Heart right ventricle (tissue), 16 donors: ENCODE measurements at regions not wholly inside any gene's neighbourhood (a gene's known extent, or its start where the extent isn't known, plus 50 kb on each side); places are given as distances from the start of the nearest gene placed in this dataset.

ENCODE experiments used
- ATAC-seq, 8 donors: fragments of 200-7000 bp; cut with Tn5 transposase; one replicate each; pipeline ENCODE4 v1.9.1; 2020; ENCODE audit warnings: mild to moderate bottlenecking in 8 of 8, moderate library complexity in 8 of 8, moderate number of reproducible peaks in 1 of 8
- DNase-seq, 2 donors: peaks; one replicate each; pipeline ENCODE4 v3.0.0-alpha.2; 2020
- H3K27ac ChIP-seq, 10 donors: fragments of 200-600 bp; sonication (generic) in 2 of 10; one replicate each; pipeline versions ENCODE4 v1.5.0 to v1.8.0; 2020 to 2022; ENCODE audit warnings: mild to moderate bottlenecking in 3 of 10
- H3K27me3 ChIP-seq, 7 donors: fragments of 200-600 bp; one replicate each; pipeline ENCODE4 v1.8.0; 2021 to 2022; ENCODE audit warnings: mild to moderate bottlenecking in 2 of 7
- H3K36me3 ChIP-seq, 9 donors: fragments of 200-600 bp; sonication (generic) in 1 of 9; one replicate each; pipeline versions ENCODE4 v1.5.0 to v1.8.0; 2020 to 2022; ENCODE audit warnings: mild to moderate bottlenecking in 2 of 9
- H3K4me1 ChIP-seq, 9 donors: fragments of 200-600 bp; sonication (generic) in 1 of 9; one replicate each; pipeline versions ENCODE4 v1.5.0 to v1.8.0; 2020 to 2022; ENCODE audit warnings: mild to moderate bottlenecking in 4 of 9
- H3K4me3 ChIP-seq, 10 donors: fragments of 200-600 bp; sonication (generic) in 2 of 10; one replicate each; pipeline versions ENCODE4 v1.5.0 to v1.8.0; 2020 to 2022; ENCODE audit warnings: mild to moderate bottlenecking in 7 of 10, moderate library complexity in 2 of 10
- H3K9me3 ChIP-seq, 11 donors: fragments of 200-600 bp in 10 of 11; sonication (generic) in 2 of 11; one replicate each; pipeline versions ENCODE4 v1.5.0 to v1.8.0; 2013 to 2022; ENCODE audit warnings: mild to moderate bottlenecking in 2 of 11, control low read depth in 1 of 11, moderate library complexity in 1 of 11
- WGBS, 2 donors: extraction: QIAGEN DNeasy Blood & Tissue Kit; methylation state at CpG; one replicate each; pipeline ENCODE4 v1.1.7; 2013; ENCODE audit warnings: inconsistent platforms in 1 of 2; 5-methylcytosine and 5-hydroxymethylcytosine counted together
- intact Hi-C, 10 donors: fragments of 100-400 bp; cut with DNase I; formaldehyde crosslinking; loops; one replicate each; pipeline versions ENCODE4 v1.11.1 to v1.14.2; 2022
- TF ChIP-seq, protein P1 (sequence below), 9 donors: fragments of 200-600 bp; sonication (generic) in 2 of 9; IDR thresholded peaks; one replicate each; pipeline versions ENCODE4 v1.5.0 to v1.8.0; 2021 to 2022; ENCODE audit warnings: antibody characterized with exemption in 9 of 9, mild to moderate bottlenecking in 5 of 9, moderate library complexity in 1 of 9
- donor health status: Arrhythmogenic right ventricular cardiomyopathy.
- donor health status: ischemic (EF 13 %, LVEDD 7.1; RV severe dilation, severe dysfunction).
- donor health status: healthy with polysubstance abuse.
- donor health status: DM: no; HTN: yes; CAD: no.
- donor health status: DM: no; HTN: no; CAD: no.
- donor health status: ischemic (EF 25% LVEDD 6.9; RV normal size, moderate dysfunction).
- donor health status: ischemic (EF 25% LVEDD 5.7; RV mildly dilated, moderate dysfunction).
- donor health status: healthy.
- donor health status: DM: yes; HTN: yes; CAD: no.
- donor health status: Ischemic cardiomyopathy.
- donor health status: ischemic (EF 35%, LVEDD 5.7; RV mildly dilated, moderate dysfunction).
- donor health status: nonischemic (EF 11% LVEDD 7.7; RV severe dilation, severe dysfunction).
- donor health status: DM: yes; HTN: yes; CAD: no.
- donor health status: PGD.
- donor health status: ischemic (EF 29% LVEDD 5.4; RV normal size, mild dysfunction).
- donor health status: nonischemic (EF 23%, LVEDD 6.1; RV moderate dilation, normal function).

DNA sequence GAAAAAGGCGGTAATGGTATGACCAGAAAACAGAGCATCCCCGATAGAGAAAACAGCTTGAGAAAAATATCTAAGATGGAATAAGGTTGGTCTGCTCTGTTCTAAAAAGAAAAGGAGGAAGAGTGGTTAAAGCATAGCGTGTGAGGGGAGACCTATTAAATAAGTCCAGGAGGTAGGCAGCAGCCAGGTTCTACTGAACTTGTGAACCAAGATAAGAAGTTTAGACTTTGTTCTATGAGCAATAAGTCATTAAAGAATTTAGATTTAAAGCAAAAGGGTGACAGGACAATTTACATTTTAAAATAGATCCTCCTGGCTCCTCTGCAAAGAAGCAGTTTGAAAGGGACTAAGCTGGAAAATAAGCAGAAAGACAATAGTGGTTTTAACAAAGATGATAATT, 81.3 kb upstream of the COX7C start:
- no peaks in the 10 kb centered on the region for H3K9me3 ChIP-seq

DNA sequence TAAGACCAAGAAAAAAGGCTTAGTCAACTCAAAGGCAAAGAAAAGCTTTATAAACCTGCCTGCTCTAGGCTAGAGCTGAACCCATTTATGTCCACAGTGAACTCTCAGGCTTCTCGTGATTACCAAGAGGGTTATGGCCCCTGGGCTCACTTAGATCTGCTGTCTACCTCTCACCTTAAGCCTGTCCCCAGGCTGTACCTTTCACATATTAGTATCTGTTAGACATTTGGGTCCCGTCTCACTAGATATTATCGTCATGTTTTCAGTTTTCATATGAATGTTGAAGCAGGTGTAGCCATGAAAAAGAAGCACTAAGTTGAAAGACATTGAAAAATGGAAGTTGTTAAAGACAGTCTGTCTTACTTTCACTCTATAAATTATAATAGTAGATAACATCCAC, 75.2 kb upstream of the COX7C start:
- no peaks in the 10 kb centered on the region for H3K36me3 ChIP-seq
- no peak for ATAC-seq
- TF ChIP-seq, protein P1, sequence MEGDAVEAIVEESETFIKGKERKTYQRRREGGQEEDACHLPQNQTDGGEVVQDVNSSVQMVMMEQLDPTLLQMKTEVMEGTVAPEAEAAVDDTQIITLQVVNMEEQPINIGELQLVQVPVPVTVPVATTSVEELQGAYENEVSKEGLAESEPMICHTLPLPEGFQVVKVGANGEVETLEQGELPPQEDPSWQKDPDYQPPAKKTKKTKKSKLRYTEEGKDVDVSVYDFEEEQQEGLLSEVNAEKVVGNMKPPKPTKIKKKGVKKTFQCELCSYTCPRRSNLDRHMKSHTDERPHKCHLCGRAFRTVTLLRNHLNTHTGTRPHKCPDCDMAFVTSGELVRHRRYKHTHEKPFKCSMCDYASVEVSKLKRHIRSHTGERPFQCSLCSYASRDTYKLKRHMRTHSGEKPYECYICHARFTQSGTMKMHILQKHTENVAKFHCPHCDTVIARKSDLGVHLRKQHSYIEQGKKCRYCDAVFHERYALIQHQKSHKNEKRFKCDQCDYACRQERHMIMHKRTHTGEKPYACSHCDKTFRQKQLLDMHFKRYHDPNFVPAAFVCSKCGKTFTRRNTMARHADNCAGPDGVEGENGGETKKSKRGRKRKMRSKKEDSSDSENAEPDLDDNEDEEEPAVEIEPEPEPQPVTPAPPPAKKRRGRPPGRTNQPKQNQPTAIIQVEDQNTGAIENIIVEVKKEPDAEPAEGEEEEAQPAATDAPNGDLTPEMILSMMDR (IDR thresholded peaks at IDR 0.05) = no peak
- no peaks in the 10 kb centered on the region for H3K9me3 ChIP-seq
- H3K27me3 ChIP-seq = no peaks in the 10 kb centered on the region
- WGBS, 2 donors = 75 to 80% methylated on average over 3 of the region's 3 CpGs
- intact Hi-C loops = no loop called here
- DNase-seq = no peak
- H3K4me3 ChIP-seq = no peak overlapping the region
- no peak overlapping the region for H3K27ac ChIP-seq
- no peaks in the 10 kb centered on the region for H3K4me1 ChIP-seq

More for the DNA sequence above, 81.3 kb upstream of the COX7C start:
- ATAC-seq (no peak), DNase-seq (no peak)
- WGBS, 2 donors = 91 to 94% methylated on average over 3 of the region's 3 CpGs
- Histone ChIP-seq H3K4me1 (no peaks in the 10 kb centered on the region), H3K36me3 (no peaks in the 10 kb centered on the region), H3K27ac (no peak overlapping the region), H3K4me3 (no peak overlapping the region), H3K27me3 (no peaks in the 10 kb centered on the region)
- TF ChIP-seq, protein P1 (IDR thresholded peaks at IDR 0.05) = no peak
- intact Hi-C loops = no loop called here

- Histone ChIP-seq H3K4me3 (no peak overlapping the region), H3K27ac (no peak overlapping the region), H3K9me3 (no peaks in the 10 kb centered on the region), H3K27me3 (no peaks in the 10 kb centered on the region), H3K36me3 (no peaks in the 10 kb centered on the region), H3K4me1 (no peaks in the 10 kb centered on the region)
- intact Hi-C loops = no loop called here
- DNase-seq (no peak), ATAC-seq (no peak)
- TF ChIP-seq, protein P1 (IDR thresholded peaks at IDR 0.05) = no peak
- 27 to 44% methylated on average over 2 of the region's 2 CpGs for WGBS, 2 donors
These were observed 71.7 kb upstream of the COX7C start for GRCh38 chr5:86546044-86546443.

GRCh38 chr5:86546582-86546981, 71.2 kb upstream of the COX7C start:
- intact Hi-C loops = no loop called here
- TF ChIP-seq, protein P1 (IDR thresholded peaks at IDR 0.05) = no peak
- Histone ChIP-seq H3K27me3 (no peaks in the 10 kb centered on the region), H3K4me3 (no peak overlapping the region), H3K36me3 (no peaks in the 10 kb centered on the region), H3K4me1 (no peaks in the 10 kb centered on the region), H3K9me3 (no peaks in the 10 kb centered on the region), H3K27ac (no peak overlapping the region)
- DNase-seq = no peak
- no peak for ATAC-seq
- 84% methylated on average over 4 of the region's 4 CpGs for WGBS, 2 donors

GRCh38 chr5:86554638-86555037, 63.1 kb upstream of the COX7C start:
- no peak overlapping the region for H3K4me3 ChIP-seq
- no peak for DNase-seq
- H3K27ac ChIP-seq = no peak overlapping the region
- no peaks in the 10 kb centered on the region for H3K27me3 ChIP-seq
- H3K4me1 ChIP-seq = no peaks in the 10 kb centered on the region
- 78 to 84% methylated on average over 1 of the region's 1 CpG for WGBS, 2 donors
- TF ChIP-seq, protein P1 (IDR thresholded peaks at IDR 0.05) = no peak
- peaks cover 0 to 13% (median 4%) of the 10 kb centered on the region in 11 donors for H3K9me3 ChIP-seq
- intact Hi-C loops = no loop called here
- no peaks in the 10 kb centered on the region for H3K36me3 ChIP-seq
- ATAC-seq = no peak
